ENCODE measurements at regions not wholly inside any gene's neighbourhood (a gene's known extent, or its start where the extent isn't known, plus 50 kb on each side); places are given as distances from the start of the nearest gene placed in this dataset.

GRCh38 chr4:119921830-119922229 lies 144.8 kb downstream of the MAD2L1 start:
- H2BK12ac ChIP-seq (ENCODE audit: low read length): no peak overlapping the region
- no peak overlapping the region for H3K23ac ChIP-seq (ENCODE audit: low read depth, low read length, poor library complexity)
- no peak overlapping the region for H2BK5ac ChIP-seq (ENCODE audit: low read length)
- no peaks in the 10 kb centered on the region for H3K79me1 ChIP-seq (ENCODE audit: low read depth, low read length)
- H3K36me3 ChIP-seq (replicated peaks in 1 of 2; ENCODE audit: control insufficient read depth in 2 of 2, insufficient read depth in 2 of 2, low read length in 2 of 2): no peaks in the 10 kb centered on the region
- no peak overlapping the region for H4K91ac ChIP-seq (ENCODE audit: low read depth, low read length, poor library complexity)
- H4K8ac ChIP-seq (ENCODE audit: low read depth, low read length): no peak overlapping the region
- DNase-seq (ENCODE audit: low spot score): no peak
- no CpG with 5 or more reads among the region's 4 CpGs for WGBS, 2 donors (ENCODE audit: extremely low coverage in 2 of 2, insufficient read length in 2 of 2, insufficient replicate concordance in 1 of 2)
- no peak overlapping the region for H3K18ac ChIP-seq (ENCODE audit: low read length)
- H3K9me3 ChIP-seq (replicated peaks in 1 of 2; ENCODE audit: control insufficient read depth in 2 of 2, insufficient read depth in 1 of 2, low read depth in 1 of 2, low read length in 2 of 2): no peaks in the 10 kb centered on the region
- no peak overlapping the region for H3K14ac ChIP-seq (ENCODE audit: low read length)
- H3K4me2 ChIP-seq (ENCODE audit: insufficient read depth, low read length, poor library complexity, severe bottlenecking): no peak overlapping the region
- H3K4me3 ChIP-seq (ENCODE audit: low read length in 2 of 2): no peak overlapping the region
- no peaks in the 10 kb centered on the region for H3K27me3 ChIP-seq (ENCODE audit: control insufficient read depth in 3 of 3, insufficient read depth in 3 of 3, low read depth in 1 of 3, low read length in 3 of 3)
- no peak overlapping the region for H3K27ac ChIP-seq (replicated peaks; ENCODE audit: low read length)
- no peak overlapping the region for H3K9ac ChIP-seq (ENCODE audit: low read depth, low read length, poor library complexity)
- no peak overlapping the region for H2AK5ac ChIP-seq (ENCODE audit: low read depth, low read length)
- H3K4ac ChIP-seq (ENCODE audit: low read length): no peak overlapping the region
- no peak overlapping the region for H2BK120ac ChIP-seq (ENCODE audit: low read depth, low read length)
- no peak overlapping the region for H2AFZ ChIP-seq (ENCODE audit: low read length)
- H2BK15ac ChIP-seq (ENCODE audit: low read length): no peak overlapping the region
- H3K4me1 ChIP-seq (ENCODE audit: control insufficient read depth in 2 of 2, insufficient read depth in 1 of 2, low read depth in 1 of 2, low read length in 2 of 2): no peaks in the 10 kb centered on the region

- H3K9me3 ChIP-seq (replicated peaks in 1 of 2; ENCODE audit: control insufficient read depth in 2 of 2, insufficient read depth in 1 of 2, low read depth in 1 of 2, low read length in 2 of 2): no peaks in the 10 kb centered on the region
- H2BK120ac ChIP-seq (ENCODE audit: low read depth, low read length): no peak overlapping the region
- H3K79me1 ChIP-seq (ENCODE audit: low read depth, low read length): no peaks in the 10 kb centered on the region
- no peak overlapping the region for H2BK12ac ChIP-seq (ENCODE audit: low read length)
- no peak overlapping the region for H3K4me2 ChIP-seq (ENCODE audit: insufficient read depth, low read length, poor library complexity, severe bottlenecking)
- no CpG with 5 or more reads among the region's 6 CpGs for WGBS, 2 donors (ENCODE audit: extremely low coverage in 2 of 2, insufficient read length in 2 of 2, insufficient replicate concordance in 1 of 2)
- no peak overlapping the region for H3K27ac ChIP-seq (replicated peaks; ENCODE audit: low read length)
- no peak overlapping the region for H3K14ac ChIP-seq (ENCODE audit: low read length)
- no peak overlapping the region for H3K4ac ChIP-seq (ENCODE audit: low read length)
- no peak overlapping the region for H4K91ac ChIP-seq (ENCODE audit: low read depth, low read length, poor library complexity)
- no peak overlapping the region for H3K9ac ChIP-seq (ENCODE audit: low read depth, low read length, poor library complexity)
- no peaks in the 10 kb centered on the region for H3K27me3 ChIP-seq (ENCODE audit: control insufficient read depth in 3 of 3, insufficient read depth in 3 of 3, low read depth in 1 of 3, low read length in 3 of 3)
- H3K18ac ChIP-seq (ENCODE audit: low read length): no peak overlapping the region
- no peak for DNase-seq (ENCODE audit: low spot score)
- no peak overlapping the region for H3K23ac ChIP-seq (ENCODE audit: low read depth, low read length, poor library complexity)
- no peak overlapping the region for H2BK5ac ChIP-seq (ENCODE audit: low read length)
- no peak overlapping the region for H3K4me3 ChIP-seq (ENCODE audit: low read length in 2 of 2)
- H4K8ac ChIP-seq (ENCODE audit: low read depth, low read length): no peak overlapping the region
- H3K36me3 ChIP-seq (replicated peaks in 1 of 2; ENCODE audit: control insufficient read depth in 2 of 2, insufficient read depth in 2 of 2, low read length in 2 of 2): no peaks in the 10 kb centered on the region
- no peak overlapping the region for H2AK5ac ChIP-seq (ENCODE audit: low read depth, low read length)
- H2BK15ac ChIP-seq (ENCODE audit: low read length): no peak overlapping the region
- no peak overlapping the region for H2AFZ ChIP-seq (ENCODE audit: low read length)
- H3K4me1 ChIP-seq (ENCODE audit: control insufficient read depth in 2 of 2, insufficient read depth in 1 of 2, low read depth in 1 of 2, low read length in 2 of 2): no peaks in the 10 kb centered on the region
These were observed 160.4 kb downstream of the MAD2L1 start for GRCh38 chr4:119906277-119906676.

- H2BK5ac ChIP-seq (ENCODE audit: low read length): no peak overlapping the region
- peaks cover 0 to 2% of the 10 kb centered on the region in 2 donors for H3K4me1 ChIP-seq (ENCODE audit: control insufficient read depth in 2 of 2, insufficient read depth in 1 of 2, low read depth in 1 of 2, low read length in 2 of 2)
- H3K4me2 ChIP-seq (ENCODE audit: insufficient read depth, low read length, poor library complexity, severe bottlenecking): no peak overlapping the region
- no peak overlapping the region for H3K14ac ChIP-seq (ENCODE audit: low read length)
- no peak overlapping the region for H3K23ac ChIP-seq (ENCODE audit: low read depth, low read length, poor library complexity)
- no peak overlapping the region for H3K4ac ChIP-seq (ENCODE audit: low read length)
- H3K27ac ChIP-seq (replicated peaks; ENCODE audit: low read length): no peak overlapping the region
- no peaks in the 10 kb centered on the region for H3K27me3 ChIP-seq (ENCODE audit: control insufficient read depth in 3 of 3, insufficient read depth in 3 of 3, low read depth in 1 of 3, low read length in 3 of 3)
- no peaks in the 10 kb centered on the region for H3K36me3 ChIP-seq (replicated peaks in 1 of 2; ENCODE audit: control insufficient read depth in 2 of 2, insufficient read depth in 2 of 2, low read length in 2 of 2)
- no peak for DNase-seq (ENCODE audit: low spot score)
- H2BK15ac ChIP-seq (ENCODE audit: low read length): no peak overlapping the region
- no peak overlapping the region for H4K91ac ChIP-seq (ENCODE audit: low read depth, low read length, poor library complexity)
- H2BK12ac ChIP-seq (ENCODE audit: low read length): no peak overlapping the region
- no peak overlapping the region for H2BK120ac ChIP-seq (ENCODE audit: low read depth, low read length)
- no peaks in the 10 kb centered on the region for H3K79me1 ChIP-seq (ENCODE audit: low read depth, low read length)
- no peak overlapping the region for H4K8ac ChIP-seq (ENCODE audit: low read depth, low read length)
- H2AFZ ChIP-seq (ENCODE audit: low read length): no peak overlapping the region
- WGBS, 2 donors (ENCODE audit: extremely low coverage in 2 of 2, insufficient read length in 2 of 2, insufficient replicate concordance in 1 of 2): no CpG with 5 or more reads among the region's 5 CpGs
- no peak overlapping the region for H3K18ac ChIP-seq (ENCODE audit: low read length)
- no peak overlapping the region for H2AK5ac ChIP-seq (ENCODE audit: low read depth, low read length)
- no peaks in the 10 kb centered on the region for H3K9me3 ChIP-seq (replicated peaks in 1 of 2; ENCODE audit: control insufficient read depth in 2 of 2, insufficient read depth in 1 of 2, low read depth in 1 of 2, low read length in 2 of 2)
- H3K9ac ChIP-seq (ENCODE audit: low read depth, low read length, poor library complexity): no peak overlapping the region
- no peak overlapping the region for H3K4me3 ChIP-seq (ENCODE audit: low read length in 2 of 2)
These were observed 168.4 kb downstream of the MAD2L1 start for GRCh38 chr4:119898211-119898610.

GRCh38 chr4:119897260-119897659 lies 169.4 kb downstream of the MAD2L1 start:
- H3K4ac ChIP-seq (ENCODE audit: low read length): no peak overlapping the region
- H3K27me3 ChIP-seq (ENCODE audit: control insufficient read depth in 3 of 3, insufficient read depth in 3 of 3, low read depth in 1 of 3, low read length in 3 of 3): no peaks in the 10 kb centered on the region
- no peak for DNase-seq (ENCODE audit: low spot score)
- H2BK15ac ChIP-seq (ENCODE audit: low read length): no peak overlapping the region
- no CpG with 5 or more reads among the region's 2 CpGs for WGBS, 2 donors (ENCODE audit: extremely low coverage in 2 of 2, insufficient read length in 2 of 2, insufficient replicate concordance in 1 of 2)
- no peak overlapping the region for H2BK5ac ChIP-seq (ENCODE audit: low read length)
- H4K8ac ChIP-seq (ENCODE audit: low read depth, low read length): no peak overlapping the region
- H2BK12ac ChIP-seq (ENCODE audit: low read length): no peak overlapping the region
- no peak overlapping the region for H2AFZ ChIP-seq (ENCODE audit: low read length)
- H3K14ac ChIP-seq (ENCODE audit: low read length): no peak overlapping the region
- no peak overlapping the region for H3K4me3 ChIP-seq (ENCODE audit: low read length in 2 of 2)
- no peaks in the 10 kb centered on the region for H3K79me1 ChIP-seq (ENCODE audit: low read depth, low read length)
- no peak overlapping the region for H3K18ac ChIP-seq (ENCODE audit: low read length)
- H2BK120ac ChIP-seq (ENCODE audit: low read depth, low read length): no peak overlapping the region
- H3K36me3 ChIP-seq (replicated peaks in 1 of 2; ENCODE audit: control insufficient read depth in 2 of 2, insufficient read depth in 2 of 2, low read length in 2 of 2): no peaks in the 10 kb centered on the region
- H3K4me1 ChIP-seq (ENCODE audit: control insufficient read depth in 2 of 2, insufficient read depth in 1 of 2, low read depth in 1 of 2, low read length in 2 of 2): peaks cover 0 to 2% of the 10 kb centered on the region in 2 donors
- H4K91ac ChIP-seq (ENCODE audit: low read depth, low read length, poor library complexity): no peak overlapping the region
- H3K4me2 ChIP-seq (ENCODE audit: insufficient read depth, low read length, poor library complexity, severe bottlenecking): no peak overlapping the region
- H3K27ac ChIP-seq (replicated peaks; ENCODE audit: low read length): no peak overlapping the region
- no peak overlapping the region for H3K9ac ChIP-seq (ENCODE audit: low read depth, low read length, poor library complexity)
- H3K9me3 ChIP-seq (replicated peaks in 1 of 2; ENCODE audit: control insufficient read depth in 2 of 2, insufficient read depth in 1 of 2, low read depth in 1 of 2, low read length in 2 of 2): no peaks in the 10 kb centered on the region
- H3K23ac ChIP-seq (ENCODE audit: low read depth, low read length, poor library complexity): no peak overlapping the region
- no peak overlapping the region for H2AK5ac ChIP-seq (ENCODE audit: low read depth, low read length)
